Peyer's patch (tissue), 4 donors: ENCODE measurements at regions not wholly inside any gene's neighbourhood (a gene's known extent, or its start where the extent isn't known, plus 50 kb on each side); places are given as distances from the start of the nearest gene placed in this dataset.

ENCODE experiments used
- CTCF ChIP-seq, 6 experiments: fragments of 450-650 bp in 4 of 6; fragments of 200-600 bp in 2 of 6; sonication (generic) in 1 of 6; IDR thresholded peaks; one replicate each; pipeline ENCODE4 v1.5.1; 2017 to 2019; ENCODE audit warnings: antibody characterized with exemption in 6 of 6, mild to moderate bottlenecking in 3 of 6, moderate library complexity in 1 of 6
- POLR2A ChIP-seq, 2 donors: fragments of 450-650 bp; IDR thresholded peaks; one replicate each; pipeline ENCODE4 v1.5.1; 2017; ENCODE audit warnings: antibody characterized with exemption in 2 of 2, mild to moderate bottlenecking in 2 of 2, moderate library complexity in 2 of 2

GRCh38 chr3:72085036-72085435 is 300.1 kb upstream of the PROK2 start:
- TF ChIP-seq POLR2A (IDR thresholded peaks at IDR 0.05) (no peak), CTCF (IDR thresholded peaks at IDR 0.05) (no peak)
